OCI-LY3 (cell line): ENCODE measurements at regions not wholly inside any gene's neighbourhood (a gene's known extent, or its start where the extent isn't known, plus 50 kb on each side); places are given as distances from the start of the nearest gene placed in this dataset.

Experiments used
- H2AFZ ChIP-seq: fragments of 200-600, 300-600 bp; shearing (Covaris generic); 2 replicates; pipeline ENCODE4 v1.6.0; 2014; ENCODE audit warnings: antibody characterized with exemption, low read depth, low read length
- H3K27ac ChIP-seq: fragments of 200-600, 300-600 bp; sonication (generic); 2 replicates; pipeline ENCODE4 v1.5.1; 2014; ENCODE audit warnings: mild to moderate bottlenecking, low read length, moderate library complexity, mixed read lengths
- H3K27me3 ChIP-seq: fragments of 200-600, 300-600 bp; sonication (generic); 2 replicates; pipeline ENCODE4 v1.6.1; 2014; ENCODE audit warnings: low read depth, low read length, mixed read lengths
- H3K36me3 ChIP-seq: fragments of 200-600, 300-600 bp; sonication (generic); replicated peaks from 2 replicates; pipeline ENCODE3; 2014; ENCODE audit warnings: low read depth, low read length, mixed read lengths
- H3K4me1 ChIP-seq: fragments of 300-600, 200-600 bp; sonication (generic); 2 replicates; pipeline ENCODE4 v1.6.1; 2014; ENCODE audit warnings: low read length, mixed read lengths
- H3K4me2 ChIP-seq: fragments of 200-600, 300-600 bp; sonication (generic); 2 replicates; pipeline ENCODE4 v1.6.1; 2014; ENCODE audit warnings: low read length, mixed read lengths
- H3K4me3 ChIP-seq: fragments of 300-600, 200-600 bp; sonication (generic); 2 replicates; pipeline ENCODE4 v1.5.1; 2014; ENCODE audit warnings: antibody characterized with exemption, mild to moderate bottlenecking, low read length, moderate library complexity
- H3K79me2 ChIP-seq: fragments of 300-600, 200-600 bp; shearing (Covaris generic); 2 replicates; pipeline ENCODE4 v1.6.1; 2014; ENCODE audit warnings: mild to moderate bottlenecking, low read length, mixed read lengths
- H3K9ac ChIP-seq: fragments of 300-600, 200-600 bp; shearing (Covaris generic); 2 replicates; pipeline ENCODE4 v1.6.0; 2014; ENCODE audit warnings: mild to moderate bottlenecking, low read length, moderate library complexity
- H3K9me3 ChIP-seq: fragments of 200-600, 300-600 bp; shearing (Covaris generic); 2 replicates; pipeline ENCODE4 v1.6.1; 2014; ENCODE audit warnings: low read length, mixed read lengths; ENCODE audit not compliant: insufficient read depth
- H4K20me1 ChIP-seq: fragments of 200-600, 300-600 bp; sonication (generic); 2 replicates; pipeline ENCODE4 v1.6.1; 2016; ENCODE audit warnings: low read length, mixed read lengths; ENCODE audit not compliant: insufficient read depth
- EZH2phosphoT487 ChIP-seq: fragments of 200-600 bp; shearing (Covaris generic); IDR thresholded peaks from 2 replicates; pipeline ENCODE4 v1.6.1; 2018; ENCODE audit warnings: antibody characterized with exemption, mixed run types, low read depth
- TF ChIP-seq, protein P1 (sequence below): fragments of 200-600, 300-600 bp; sonication (generic); IDR thresholded peaks from 2 replicates; pipeline ENCODE4 v1.5.1; 2014; ENCODE audit warnings: antibody characterized with exemption, low read length, low read depth

DNA sequence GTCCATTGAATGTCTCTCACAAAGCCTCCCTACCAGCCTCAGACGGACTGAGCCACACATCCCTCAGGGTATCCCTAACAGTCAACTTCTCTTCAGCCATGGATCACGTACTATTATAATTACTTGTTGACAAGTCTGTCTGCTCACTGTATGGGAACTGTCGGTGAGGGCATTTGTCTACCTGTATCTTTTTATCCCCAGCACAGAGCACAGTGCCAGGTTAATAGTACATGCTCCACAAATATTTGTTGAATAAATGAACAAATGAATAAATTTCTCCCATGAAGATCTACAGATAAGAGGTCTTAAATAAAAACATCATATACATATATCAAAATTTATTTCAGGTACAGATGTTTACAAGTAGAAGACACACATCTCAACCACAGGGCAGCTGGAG is 414.0 kb downstream of the SOX9 start:
- Histone ChIP-seq H3K79me2 (no peaks in the 10 kb centered on the region), H3K4me2 (no peak overlapping the region), H3K36me3 (no peaks in the 10 kb centered on the region), H3K9me3 (no peaks in the 10 kb centered on the region), H4K20me1 (no peaks in the 10 kb centered on the region), H3K4me3 (no peak overlapping the region), H3K27me3 (no peaks in the 10 kb centered on the region), H3K27ac (no peak overlapping the region), H3K9ac (no peak overlapping the region), H2AFZ (no peak overlapping the region), H3K4me1 (peaks cover 2% of the 10 kb centered on the region)
- TF ChIP-seq, protein P1, sequence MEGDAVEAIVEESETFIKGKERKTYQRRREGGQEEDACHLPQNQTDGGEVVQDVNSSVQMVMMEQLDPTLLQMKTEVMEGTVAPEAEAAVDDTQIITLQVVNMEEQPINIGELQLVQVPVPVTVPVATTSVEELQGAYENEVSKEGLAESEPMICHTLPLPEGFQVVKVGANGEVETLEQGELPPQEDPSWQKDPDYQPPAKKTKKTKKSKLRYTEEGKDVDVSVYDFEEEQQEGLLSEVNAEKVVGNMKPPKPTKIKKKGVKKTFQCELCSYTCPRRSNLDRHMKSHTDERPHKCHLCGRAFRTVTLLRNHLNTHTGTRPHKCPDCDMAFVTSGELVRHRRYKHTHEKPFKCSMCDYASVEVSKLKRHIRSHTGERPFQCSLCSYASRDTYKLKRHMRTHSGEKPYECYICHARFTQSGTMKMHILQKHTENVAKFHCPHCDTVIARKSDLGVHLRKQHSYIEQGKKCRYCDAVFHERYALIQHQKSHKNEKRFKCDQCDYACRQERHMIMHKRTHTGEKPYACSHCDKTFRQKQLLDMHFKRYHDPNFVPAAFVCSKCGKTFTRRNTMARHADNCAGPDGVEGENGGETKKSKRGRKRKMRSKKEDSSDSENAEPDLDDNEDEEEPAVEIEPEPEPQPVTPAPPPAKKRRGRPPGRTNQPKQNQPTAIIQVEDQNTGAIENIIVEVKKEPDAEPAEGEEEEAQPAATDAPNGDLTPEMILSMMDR: no peak
- TF ChIP-seq EZH2phosphoT487: no peak

DNA sequence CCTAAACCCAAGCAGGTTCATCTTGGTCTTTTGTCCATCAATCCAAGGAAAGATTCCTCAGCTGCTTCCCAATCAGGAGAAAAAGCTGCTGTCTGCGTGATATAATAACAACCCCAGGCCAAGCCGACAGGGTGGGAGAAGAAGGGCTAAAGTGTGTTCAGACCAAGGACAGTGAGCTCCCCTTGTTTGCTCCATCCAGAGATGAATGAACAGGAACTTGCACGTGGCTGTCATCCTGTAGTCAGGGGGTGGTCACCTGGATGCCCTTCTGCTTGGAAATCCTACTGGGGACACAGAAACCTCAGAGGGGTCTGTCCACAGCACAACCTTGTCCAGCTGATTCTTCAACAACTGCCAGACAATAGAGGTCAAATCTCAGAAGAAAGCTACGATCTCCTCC is 414.5 kb downstream of the SOX9 start:
- no peak overlapping the region for H3K9ac ChIP-seq
- no peak overlapping the region for H2AFZ ChIP-seq
- no peak overlapping the region for H3K27ac ChIP-seq
- H3K4me2 ChIP-seq: no peak overlapping the region
- TF ChIP-seq, protein P1: no peak
- no peak for TF ChIP-seq EZH2phosphoT487
- H4K20me1 ChIP-seq: no peaks in the 10 kb centered on the region
- peaks cover 5% of the 10 kb centered on the region for H3K4me1 ChIP-seq
- H3K36me3 ChIP-seq: no peaks in the 10 kb centered on the region
- H3K79me2 ChIP-seq: no peaks in the 10 kb centered on the region
- no peaks in the 10 kb centered on the region for H3K27me3 ChIP-seq
- no peak overlapping the region for H3K4me3 ChIP-seq
- H3K9me3 ChIP-seq: no peaks in the 10 kb centered on the region

DNA sequence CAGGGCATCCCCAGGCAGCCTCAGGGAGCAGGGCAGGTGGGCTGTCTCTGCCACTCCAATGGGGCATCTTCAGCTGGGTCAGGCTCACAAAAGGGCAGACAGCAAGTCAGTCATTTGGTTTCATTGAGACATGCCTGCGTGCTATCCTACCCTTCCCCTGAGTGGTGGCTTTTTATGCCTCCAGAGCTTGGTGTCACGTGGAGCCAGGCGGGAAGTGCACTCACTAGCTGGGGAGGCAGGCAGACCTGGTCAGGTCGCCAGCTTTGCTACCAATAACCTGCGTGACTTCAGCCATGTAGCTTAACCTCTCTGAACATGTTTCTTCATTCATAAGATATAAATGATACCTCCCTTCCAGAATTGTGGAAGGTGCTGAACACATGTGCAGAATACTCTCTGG is 415.0 kb downstream of the SOX9 start:
- no peak overlapping the region for H2AFZ ChIP-seq
- TF ChIP-seq EZH2phosphoT487: no peak
- TF ChIP-seq, protein P1: no peak
- no peak overlapping the region for H3K27ac ChIP-seq
- H3K27me3 ChIP-seq: no peaks in the 10 kb centered on the region
- no peak overlapping the region for H3K4me3 ChIP-seq
- H3K4me1 ChIP-seq: peaks cover 5% of the 10 kb centered on the region
- no peaks in the 10 kb centered on the region for H3K79me2 ChIP-seq
- H3K4me2 ChIP-seq: no peak overlapping the region
- H4K20me1 ChIP-seq: no peaks in the 10 kb centered on the region
- H3K9ac ChIP-seq: no peak overlapping the region
- no peaks in the 10 kb centered on the region for H3K9me3 ChIP-seq
- no peaks in the 10 kb centered on the region for H3K36me3 ChIP-seq

DNA sequence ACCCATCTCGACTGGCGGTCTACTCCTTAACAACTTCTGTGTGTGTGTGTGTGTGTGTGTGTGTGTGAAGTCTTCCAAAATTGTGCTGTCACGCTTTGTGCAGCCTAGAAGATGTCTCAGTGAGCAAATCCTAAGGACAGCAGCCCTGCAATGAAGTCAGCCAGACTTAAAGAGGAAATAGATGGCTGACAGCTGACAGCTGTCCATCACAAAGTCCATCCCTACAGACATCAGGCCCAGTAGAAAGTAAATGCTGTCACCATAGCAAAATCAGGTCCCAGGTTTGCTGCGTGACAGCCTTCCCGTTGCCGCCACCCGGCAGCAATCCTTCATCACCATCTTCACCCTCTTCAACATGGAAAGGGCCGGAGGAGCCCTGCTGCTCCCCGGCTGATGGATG is 416.0 kb downstream of the SOX9 start:
- Histone ChIP-seq H3K79me2 (no peaks in the 10 kb centered on the region), H2AFZ (no peak overlapping the region), H3K4me2 (no peak overlapping the region), H4K20me1 (no peaks in the 10 kb centered on the region), H3K9me3 (no peaks in the 10 kb centered on the region), H3K9ac (no peak overlapping the region), H3K36me3 (no peaks in the 10 kb centered on the region), H3K4me3 (no peak overlapping the region), H3K4me1 (peaks cover 5% of the 10 kb centered on the region), H3K27me3 (no peaks in the 10 kb centered on the region), H3K27ac (no peak overlapping the region)
- TF ChIP-seq EZH2phosphoT487: no peak
- TF ChIP-seq, protein P1: no peak
